Fibroblast of lung (primary cell): ENCODE measurements at regions not wholly inside any gene's neighbourhood (a gene's known extent, or its start where the extent isn't known, plus 50 kb on each side); places are given as distances from the start of the nearest gene placed in this dataset.

Experiments used
- EZH2 ChIP-seq: IDR thresholded peaks from 2 replicates; pipeline ENCODE4 v1.5.1; 2012; ENCODE audit warnings: low read length, control low read depth, mild to moderate bottlenecking; ENCODE audit errors: missing control alignments
- TF ChIP-seq, protein P1 (sequence below), 2 donors: IDR thresholded peaks in 1 of 2; conservative IDR thresholded peaks in 1 of 2; 1 replicate in 1 of 2; 2 replicates in 1 of 2; pipeline ENCODE4 v1.5.1; 2011 to 2012; ENCODE audit warnings: low read length in 2 of 2, control low read depth in 1 of 2, inconsistent platforms in 1 of 2, low read depth in 1 of 2, mild to moderate bottlenecking in 1 of 2

DNA sequence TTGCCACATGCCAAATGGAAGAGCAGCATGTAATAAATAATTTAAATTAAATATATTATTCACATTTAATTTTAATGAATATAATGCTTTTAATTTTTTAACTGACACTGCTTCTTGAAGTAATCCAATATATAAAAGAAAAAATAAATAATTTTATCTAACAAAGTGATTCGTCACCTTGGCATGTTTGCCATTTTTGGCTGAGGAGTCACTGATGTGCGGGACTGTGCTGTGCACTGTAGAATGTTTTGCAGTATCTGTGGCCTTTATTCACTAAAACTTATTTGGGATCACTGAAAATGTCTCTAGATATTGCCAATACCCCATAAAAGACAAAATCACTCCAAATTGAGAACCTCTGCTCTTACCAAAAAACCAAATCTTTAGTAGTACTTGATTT lies 807.8 kb downstream of the BRINP3 start:
- TF ChIP-seq, protein P1, sequence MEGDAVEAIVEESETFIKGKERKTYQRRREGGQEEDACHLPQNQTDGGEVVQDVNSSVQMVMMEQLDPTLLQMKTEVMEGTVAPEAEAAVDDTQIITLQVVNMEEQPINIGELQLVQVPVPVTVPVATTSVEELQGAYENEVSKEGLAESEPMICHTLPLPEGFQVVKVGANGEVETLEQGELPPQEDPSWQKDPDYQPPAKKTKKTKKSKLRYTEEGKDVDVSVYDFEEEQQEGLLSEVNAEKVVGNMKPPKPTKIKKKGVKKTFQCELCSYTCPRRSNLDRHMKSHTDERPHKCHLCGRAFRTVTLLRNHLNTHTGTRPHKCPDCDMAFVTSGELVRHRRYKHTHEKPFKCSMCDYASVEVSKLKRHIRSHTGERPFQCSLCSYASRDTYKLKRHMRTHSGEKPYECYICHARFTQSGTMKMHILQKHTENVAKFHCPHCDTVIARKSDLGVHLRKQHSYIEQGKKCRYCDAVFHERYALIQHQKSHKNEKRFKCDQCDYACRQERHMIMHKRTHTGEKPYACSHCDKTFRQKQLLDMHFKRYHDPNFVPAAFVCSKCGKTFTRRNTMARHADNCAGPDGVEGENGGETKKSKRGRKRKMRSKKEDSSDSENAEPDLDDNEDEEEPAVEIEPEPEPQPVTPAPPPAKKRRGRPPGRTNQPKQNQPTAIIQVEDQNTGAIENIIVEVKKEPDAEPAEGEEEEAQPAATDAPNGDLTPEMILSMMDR (conservative IDR thresholded peaks at IDR 0.05 in 1 of 2, IDR thresholded peaks at IDR 0.05 in 1 of 2; ENCODE audit: low read depth in 1 of 2, low read length in 2 of 2) = no peak
- TF ChIP-seq EZH2 = no peak
